Calu3 (cell line): ENCODE measurements at regions not wholly inside any gene's neighbourhood (a gene's known extent, or its start where the extent isn't known, plus 50 kb on each side); places are given as distances from the start of the nearest gene placed in this dataset.

Experiments used
- BruUV-seq: library from RNA; stranded (reverse); fragments of 400-500 nt; replicated peaks from 2 replicates; lab custom pipeline; 2021; lab: Mats Ljungman, UMichigan
- CTCF ChIA-PET: fragments of 300-600 bp; sonication (Branson Sonifier 250); formaldehyde crosslinking; loops from one replicate; lab custom pipeline; 2022; ENCODE audit warnings: antibody characterized with exemption; lab: Charles Lee
- DNase-seq: peaks from one replicate; pipeline ENCODE4 v3.0.0; 2022
- H3K27ac Mint-ChIP-seq: one replicate; pipeline ENCODE4 v1.8.0; 2022; ENCODE audit warnings: mixed read lengths; ENCODE audit not compliant: unreplicated experiment
- H3K27me3 Mint-ChIP-seq: one replicate; pipeline ENCODE4 v1.8.0; 2022; ENCODE audit warnings: mixed read lengths; ENCODE audit not compliant: unreplicated experiment
- H3K36me3 Mint-ChIP-seq: one replicate; pipeline ENCODE4 v1.8.0; 2022; ENCODE audit warnings: mild to moderate bottlenecking, moderate library complexity, mixed read lengths; ENCODE audit not compliant: insufficient read depth, unreplicated experiment
- H3K4me1 Mint-ChIP-seq: one replicate; pipeline ENCODE4 v1.8.0; 2022; ENCODE audit warnings: mild to moderate bottlenecking, low read depth, mixed read lengths; ENCODE audit not compliant: unreplicated experiment
- H3K4me3 Mint-ChIP-seq: one replicate; pipeline ENCODE4 v1.8.0; 2022; ENCODE audit warnings: mild to moderate bottlenecking, low read depth, moderate library complexity, mixed read lengths; ENCODE audit not compliant: unreplicated experiment
- H3K9me3 Mint-ChIP-seq: one replicate; pipeline ENCODE4 v1.8.0; 2022; ENCODE audit warnings: low read depth, mixed read lengths; ENCODE audit not compliant: unreplicated experiment
- CTCF ChIP-seq: fragments of 200-600 bp; IDR thresholded peaks from one replicate; pipeline ENCODE4 v1.8.0; 2022; ENCODE audit warnings: antibody characterized with exemption; ENCODE audit not compliant: unreplicated experiment
- intact Hi-C: fragments of 100-400 bp; cut with micrococcal nuclease; formaldehyde crosslinking; loops from one replicate; pipeline ENCODE4 v1.10.0; 2022; ENCODE audit not compliant: unreplicated experiment

DNA sequence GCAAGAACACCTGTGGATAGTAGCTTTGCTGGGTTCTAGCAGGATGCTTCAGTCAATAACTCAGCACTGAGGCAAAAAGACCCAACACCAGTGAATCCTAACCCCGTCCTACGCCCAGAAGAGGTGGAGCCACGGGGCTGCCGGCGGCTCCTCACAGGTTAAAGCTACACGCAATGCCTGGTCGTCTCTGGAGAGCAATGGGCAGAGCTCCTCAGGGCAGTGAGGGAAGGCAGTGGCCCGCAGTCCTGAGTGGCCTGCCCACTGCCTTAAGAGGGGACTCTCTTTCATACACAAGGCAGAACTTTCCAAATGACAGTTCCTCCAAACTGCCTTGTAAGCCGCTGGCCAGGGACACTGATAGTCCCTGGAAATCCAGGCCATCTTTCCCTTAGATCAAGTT lies 244.2 kb upstream of the IRX2 start:
- no TSS peak for BruUV-seq
- no peaks in the 10 kb centered on the region for H3K27me3 Mint-ChIP-seq
- H3K4me3 Mint-ChIP-seq: no peak overlapping the region
- no peak overlapping the region for H3K27ac Mint-ChIP-seq
- no peaks in the 10 kb centered on the region for H3K4me1 Mint-ChIP-seq
- no peaks in the 10 kb centered on the region for H3K36me3 Mint-ChIP-seq
- no peak for TF ChIP-seq CTCF
- DNase-seq: no peak
- CTCF ChIA-PET: no interaction called here
- intact Hi-C loops: no loop called here
- peaks cover 21% of the 10 kb centered on the region for H3K9me3 Mint-ChIP-seq

- DNase-seq: no peak
- CTCF ChIA-PET: no interaction called here
- H3K4me3 Mint-ChIP-seq: no peak overlapping the region
- H3K4me1 Mint-ChIP-seq: no peaks in the 10 kb centered on the region
- H3K36me3 Mint-ChIP-seq: no peaks in the 10 kb centered on the region
- H3K27ac Mint-ChIP-seq: no peak overlapping the region
- peaks cover 21% of the 10 kb centered on the region for H3K9me3 Mint-ChIP-seq
- no peaks in the 10 kb centered on the region for H3K27me3 Mint-ChIP-seq
- no TSS peak for BruUV-seq
- TF ChIP-seq CTCF: no peak
- intact Hi-C loops: no loop called here
Measured at GRCh38 chr5:2995035-2995434, 243.6 kb upstream of the IRX2 start.

DNA sequence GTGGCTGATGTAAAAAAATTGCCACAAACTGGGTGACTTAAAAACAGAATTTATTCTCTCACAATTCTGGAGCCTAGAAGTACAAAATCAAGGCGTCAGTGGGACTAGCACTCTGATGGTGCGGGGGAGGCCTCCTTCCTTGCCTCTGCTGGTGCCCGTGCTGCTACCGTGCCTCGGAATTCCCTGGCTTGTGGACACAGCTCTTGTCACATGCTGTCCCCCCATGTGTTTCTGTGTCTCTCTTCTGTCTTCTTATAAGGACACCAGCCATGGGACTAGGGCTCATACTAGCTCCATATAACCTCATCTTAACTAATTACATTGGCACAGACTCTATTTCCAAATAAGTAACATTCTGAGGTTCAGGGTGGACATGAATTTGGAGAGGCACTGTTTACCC lies 242.3 kb upstream of the IRX2 start:
- no TSS peak for BruUV-seq
- Mint-ChIP-seq H3K27me3 (no peaks in the 10 kb centered on the region), H3K9me3 (peaks cover 20% of the 10 kb centered on the region), H3K4me3 (no peak overlapping the region), H3K27ac (no peak overlapping the region), H3K4me1 (no peaks in the 10 kb centered on the region), H3K36me3 (no peaks in the 10 kb centered on the region)
- no peak for TF ChIP-seq CTCF
- no peak for DNase-seq
- CTCF ChIA-PET: no interaction called here
- intact Hi-C loops: no loop called here

DNA sequence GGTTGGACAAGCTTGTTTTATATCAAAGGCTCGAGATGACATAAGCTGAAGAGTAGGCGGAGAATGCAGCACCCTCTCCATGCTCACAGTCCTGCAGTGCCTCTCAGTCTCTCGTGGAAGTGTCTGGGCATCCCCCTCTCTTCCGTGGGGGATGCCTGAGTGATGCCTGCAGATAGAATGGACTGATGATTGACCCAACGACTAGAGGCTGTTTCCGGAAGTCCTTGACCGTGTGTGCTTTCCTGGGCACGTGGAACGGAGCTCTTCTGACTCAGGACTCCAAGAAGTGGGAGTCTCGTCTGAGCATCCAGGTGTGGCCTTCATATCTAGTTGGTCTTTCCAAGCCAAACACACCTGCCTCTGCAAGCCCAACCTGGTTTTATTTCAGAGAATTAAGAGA lies 241.8 kb upstream of the IRX2 start:
- no TSS peak for BruUV-seq
- Mint-ChIP-seq H3K27ac (no peak overlapping the region), H3K36me3 (no peaks in the 10 kb centered on the region), H3K9me3 (peaks cover 17% of the 10 kb centered on the region), H3K4me3 (no peak overlapping the region), H3K27me3 (no peaks in the 10 kb centered on the region), H3K4me1 (no peaks in the 10 kb centered on the region)
- TF ChIP-seq CTCF: no peak
- intact Hi-C loops: no loop called here
- CTCF ChIA-PET: no interaction called here
- no peak for DNase-seq
